Hematopoietic multipotent progenitor cell treated with erythropoietin and hydrocortisone succinate and interleukin-3 and kit ligand, for 6 days (in vitro differentiated cells): ENCODE measurements at regions not wholly inside any gene's neighbourhood (a gene's known extent, or its start where the extent isn't known, plus 50 kb on each side); places are given as distances from the start of the nearest gene placed in this dataset.

Experiments used
- DNase-seq: peaks from one replicate; pipeline ENCODE4 v3.0.0-alpha.2; 2015

- DNase-seq, result no peak
Observed at GRCh38 chr2:165033402-165033801, 78.1 kb upstream of the SLC38A11 start.

- no peak for DNase-seq
Observed at GRCh38 chr2:165032559-165032958, 77.2 kb upstream of the SLC38A11 start.

DNA sequence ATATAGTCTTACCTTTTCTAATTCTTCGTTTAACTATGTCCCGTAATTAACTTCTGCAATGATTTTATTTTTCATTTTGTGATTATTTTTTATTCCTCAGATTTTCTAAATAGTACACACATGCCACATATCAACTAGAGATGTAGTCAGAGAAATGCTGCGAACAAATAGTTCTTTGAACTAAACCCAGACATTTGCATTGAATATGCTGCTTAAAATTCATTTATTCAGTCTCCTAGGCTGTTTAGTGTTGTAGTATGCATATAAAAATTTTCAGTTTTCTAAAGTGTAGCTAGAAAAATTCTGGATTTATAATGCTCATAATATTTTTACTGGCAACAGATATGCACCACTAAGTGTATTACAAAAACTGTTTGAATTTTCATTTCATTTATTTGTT lies 68.9 kb upstream of the SLC38A11 start:
- no peak for DNase-seq

GRCh38 chr2:165022781-165023180 lies 67.5 kb upstream of the SLC38A11 start:
- DNase-seq, result no peak

GRCh38 chr2:165017966-165018596 lies 62.8 kb upstream of the SLC38A11 start:
- no peak for DNase-seq

DNA sequence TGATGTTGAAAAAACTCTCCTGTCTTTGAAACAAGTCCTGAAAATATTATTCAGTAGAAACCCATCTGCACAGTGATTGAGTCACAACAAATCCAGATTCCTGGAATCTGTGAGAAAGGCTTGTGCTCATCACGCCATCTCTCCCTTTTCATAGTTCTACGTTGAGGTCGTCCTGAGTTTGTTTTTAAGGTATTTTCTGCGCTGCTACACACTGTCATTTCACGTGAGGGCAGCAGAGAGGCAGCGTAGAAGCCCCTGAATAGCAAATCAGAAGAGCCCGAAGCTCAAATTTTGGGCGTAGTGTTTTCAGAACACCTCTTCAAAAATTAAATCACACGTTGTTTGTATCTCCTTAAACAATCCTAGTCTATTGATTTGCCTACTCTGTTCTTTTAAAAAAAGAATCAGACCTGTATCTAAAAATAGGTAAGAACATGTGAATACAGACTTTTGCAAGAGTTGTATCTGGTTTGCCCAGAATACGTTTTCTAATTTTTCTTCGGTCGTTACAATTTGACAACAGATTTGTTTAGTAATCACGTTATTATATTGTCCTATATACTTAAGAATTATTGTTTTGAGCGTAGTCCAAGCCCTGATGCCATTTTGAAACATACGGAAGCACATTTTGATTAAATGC lies 61.6 kb upstream of the SLC38A11 start:
- peak; percentile 81 for DNase-seq

- peak; percentile 87 for DNase-seq
Observed at GRCh38 chr2:165015052-165015642, 59.8 kb upstream of the SLC38A11 start.

- DNase-seq, result no peak
Observed at GRCh38 chr2:165013944-165014619, 58.8 kb upstream of the SLC38A11 start.

DNA sequence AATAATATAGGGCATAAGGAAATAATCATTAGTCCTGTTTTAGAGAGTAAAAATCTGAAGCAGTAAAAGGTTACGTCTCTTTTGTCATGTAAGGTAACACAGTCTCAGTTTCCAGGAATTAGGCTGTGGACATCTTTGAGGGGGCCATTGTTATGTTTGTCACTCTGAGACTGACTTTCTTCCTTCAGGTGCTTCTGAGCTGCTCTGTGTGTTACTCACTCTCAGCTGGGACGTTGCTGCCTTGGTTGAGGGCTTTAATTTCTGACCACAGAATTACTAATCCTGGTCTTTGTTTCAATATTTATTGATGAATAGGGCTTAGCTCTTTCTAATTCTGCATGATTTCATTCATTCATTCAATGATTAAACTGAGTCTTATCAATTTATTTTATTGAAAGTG lies 55.9 kb upstream of the SLC38A11 start:
- no peak for DNase-seq

- DNase-seq, result no peak
Observed at GRCh38 chr2:165010556-165010955, 55.2 kb upstream of the SLC38A11 start.

DNA sequence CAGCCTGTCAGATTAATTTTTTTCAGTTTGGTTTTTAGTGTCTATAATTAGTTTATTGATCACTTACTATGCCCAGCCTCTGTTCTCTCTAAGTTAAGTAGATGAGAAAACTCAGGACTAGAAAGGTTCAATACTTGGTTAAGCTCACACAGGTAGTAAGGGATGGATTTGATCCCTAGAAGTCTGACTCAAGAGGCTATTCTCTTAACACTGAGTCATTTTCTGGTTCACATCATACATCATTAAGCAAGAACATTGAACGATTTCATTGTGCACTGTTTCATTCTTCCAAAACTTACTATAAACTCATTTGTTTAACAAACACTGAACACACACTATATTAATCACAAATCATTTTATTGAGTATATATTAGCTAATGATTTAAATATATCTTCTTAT lies 54.1 kb upstream of the SLC38A11 start:
- DNase-seq, result no peak

- DNase-seq, result no peak
Observed at GRCh38 chr2:165008730-165009315, 53.5 kb upstream of the SLC38A11 start.

GRCh38 chr2:165007161-165007744 lies 51.9 kb upstream of the SLC38A11 start:
- DNase-seq, result peak; percentile 9
